Pancreas (tissue), 10 donors: ENCODE measurements at regions not wholly inside any gene's neighbourhood (a gene's known extent, or its start where the extent isn't known, plus 50 kb on each side); places are given as distances from the start of the nearest gene placed in this dataset.

Source experiments
- ATAC-seq, 4 donors: fragments of 200-7000 bp; cut with Tn5 transposase; one replicate each; pipeline versions ENCODE4 v1.8.0 to v1.9.1; 2020; ENCODE audit warnings: mild to moderate bottlenecking in 4 of 4, moderate library complexity in 4 of 4
- DNase-seq, 6 donors: peaks; one replicate each; pipeline ENCODE4 v3.0.0-alpha.2; 2020
- FAIRE-seq: peaks from 2 replicates; lab custom pipeline; 2012; peaks lifted over from hg19 to GRCh38; lab: Jason Lieb, UNC
- H3K27ac ChIP-seq, 4 donors: fragments of 200-600 bp; sonication (generic); 1 replicate in 3 of 4; 2 replicates in 1 of 4; pipeline versions ENCODE4 v1.5.0 to v1.8.0; 2020
- H3K27me3 ChIP-seq, 4 donors: fragments of 200-600 bp; one replicate each; pipeline ENCODE4 v1.8.0; 2021
- H3K36me3 ChIP-seq, 3 donors: fragments of 200-600 bp; sonication (generic) in 1 of 3; one replicate each; pipeline versions ENCODE4 v1.5.0 to v1.8.0; 2020 to 2021
- H3K4me1 ChIP-seq, 3 donors: fragments of 200-600 bp; one replicate each; pipeline ENCODE4 v1.8.0; 2021
- H3K4me3 ChIP-seq, 4 donors: fragments of 200-600 bp; sonication (generic) in 2 of 4; one replicate each; pipeline versions ENCODE4 v1.5.0 to v1.8.0; 2020 to 2021
- H3K9me3 ChIP-seq, 4 donors: fragments of 200-600 bp; one replicate each; pipeline ENCODE4 v1.8.0; 2021
- WGBS, 2 donors: extraction: QIAGEN DNeasy Blood & Tissue Kit; methylation state at CpG; one replicate each; pipeline ENCODE4 v1.1.7; 2013; 5-methylcytosine and 5-hydroxymethylcytosine counted together
- intact Hi-C, 3 donors: fragments of 100-400 bp; cut with DNase I; formaldehyde crosslinking; loops; one replicate each; pipeline versions ENCODE4 v1.11.1 to v1.14.2; 2022
- TF ChIP-seq, protein P1 (sequence below), 4 donors: fragments of 200-600 bp; sonication (generic) in 3 of 4; IDR thresholded peaks; one replicate each; pipeline versions ENCODE4 v1.5.0 to v1.8.0; 2021; ENCODE audit warnings: antibody characterized with exemption in 4 of 4
- donor health status: healthy with polysubstance abuse.
- donor health status: DM: no; HTN: no; CAD: no; lungs with moderate emphysema.
- donor health status: DM: no; HTN: no; CAD: no.
- donor health status: control.
- donor health status: control.
- donor health status: Bipolar disorder and iron deficiency.
- donor health status: DM: yes; HTN: yes; CAD: no.
- donor health status: DM: no; HTN: no; CAD: no.
- donor health status: DM: no; HTN: no; CAD: no.
- donor health status: DM: yes; HTN: yes; CAD: no.

DNA sequence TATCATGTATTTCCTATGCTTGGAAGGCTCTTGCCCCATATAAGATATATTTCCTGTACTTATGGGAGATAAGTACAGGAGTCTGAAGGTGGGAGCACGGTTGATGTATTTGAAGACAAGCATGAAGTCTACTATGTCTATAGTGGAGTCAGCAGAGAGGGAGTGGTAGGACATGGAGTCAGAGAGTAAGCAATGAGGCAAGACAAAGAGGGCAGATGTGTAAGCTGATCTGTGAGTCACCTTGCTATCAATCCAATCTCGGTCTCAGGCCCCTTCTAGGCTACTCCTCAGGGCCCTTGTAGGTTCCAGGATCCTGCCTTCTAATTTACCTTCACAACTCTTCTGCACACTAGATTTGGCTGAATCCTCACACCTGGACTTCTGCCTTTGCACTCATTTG, 105.5 kb downstream of the MACIR start:
- FAIRE-seq: no peak
- no peaks in the 10 kb centered on the region for H3K36me3 ChIP-seq
- H3K4me1 ChIP-seq: no peaks in the 10 kb centered on the region
- no peak overlapping the region for H3K4me3 ChIP-seq
- H3K9me3 ChIP-seq: no peaks in the 10 kb centered on the region
- TF ChIP-seq, protein P1, sequence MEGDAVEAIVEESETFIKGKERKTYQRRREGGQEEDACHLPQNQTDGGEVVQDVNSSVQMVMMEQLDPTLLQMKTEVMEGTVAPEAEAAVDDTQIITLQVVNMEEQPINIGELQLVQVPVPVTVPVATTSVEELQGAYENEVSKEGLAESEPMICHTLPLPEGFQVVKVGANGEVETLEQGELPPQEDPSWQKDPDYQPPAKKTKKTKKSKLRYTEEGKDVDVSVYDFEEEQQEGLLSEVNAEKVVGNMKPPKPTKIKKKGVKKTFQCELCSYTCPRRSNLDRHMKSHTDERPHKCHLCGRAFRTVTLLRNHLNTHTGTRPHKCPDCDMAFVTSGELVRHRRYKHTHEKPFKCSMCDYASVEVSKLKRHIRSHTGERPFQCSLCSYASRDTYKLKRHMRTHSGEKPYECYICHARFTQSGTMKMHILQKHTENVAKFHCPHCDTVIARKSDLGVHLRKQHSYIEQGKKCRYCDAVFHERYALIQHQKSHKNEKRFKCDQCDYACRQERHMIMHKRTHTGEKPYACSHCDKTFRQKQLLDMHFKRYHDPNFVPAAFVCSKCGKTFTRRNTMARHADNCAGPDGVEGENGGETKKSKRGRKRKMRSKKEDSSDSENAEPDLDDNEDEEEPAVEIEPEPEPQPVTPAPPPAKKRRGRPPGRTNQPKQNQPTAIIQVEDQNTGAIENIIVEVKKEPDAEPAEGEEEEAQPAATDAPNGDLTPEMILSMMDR (IDR thresholded peaks at IDR 0.05): no peak
- WGBS, 2 donors: 66 to 90% methylated on average over 2 of the region's 2 CpGs
- H3K27me3 ChIP-seq: no peaks in the 10 kb centered on the region
- DNase-seq: no peak
- intact Hi-C loops: loop anchor here in 1 of 3 donors (10.0 kb wide), 1 partner anchor 109 kb away; the partner anchor contains the start of gene MACIR
- no peak for ATAC-seq
- H3K27ac ChIP-seq: no peak overlapping the region

GRCh38 chr5:103362211-103362610, 103.6 kb downstream of the MACIR start:
- Histone ChIP-seq H3K9me3 (no peaks in the 10 kb centered on the region), H3K4me3 (no peak overlapping the region), H3K4me1 (no peaks in the 10 kb centered on the region), H3K36me3 (no peaks in the 10 kb centered on the region), H3K27me3 (no peaks in the 10 kb centered on the region), H3K27ac (no peak overlapping the region)
- DNase-seq (no peak), ATAC-seq (no peak), FAIRE-seq (no peak)
- intact Hi-C loops: loop anchor here in 1 of 3 donors (10.0 kb wide), 1 partner anchor 107 kb away; the partner anchor contains the start of gene MACIR
- TF ChIP-seq, protein P1 (IDR thresholded peaks at IDR 0.05): no peak
- 83 to 88% methylated on average over 3 of the region's 3 CpGs for WGBS, 2 donors

GRCh38 chr5:103360475-103360874, 101.9 kb downstream of the MACIR start:
- no peak for ATAC-seq
- FAIRE-seq: no peak
- H3K4me1 ChIP-seq: peaks cover 0 to 3% (median 0%) of the 10 kb centered on the region in 3 donors
- DNase-seq: no peak
- intact Hi-C loops: loop anchor here in 1 of 3 donors (10.0 kb wide), 1 partner anchor 106 kb away; the partner anchor contains the start of gene MACIR
- H3K27ac ChIP-seq: no peak overlapping the region
- TF ChIP-seq, protein P1 (IDR thresholded peaks at IDR 0.05): no peak
- no peak overlapping the region for H3K4me3 ChIP-seq
- H3K36me3 ChIP-seq: no peaks in the 10 kb centered on the region
- H3K27me3 ChIP-seq: no peaks in the 10 kb centered on the region
- H3K9me3 ChIP-seq: no peaks in the 10 kb centered on the region

DNA sequence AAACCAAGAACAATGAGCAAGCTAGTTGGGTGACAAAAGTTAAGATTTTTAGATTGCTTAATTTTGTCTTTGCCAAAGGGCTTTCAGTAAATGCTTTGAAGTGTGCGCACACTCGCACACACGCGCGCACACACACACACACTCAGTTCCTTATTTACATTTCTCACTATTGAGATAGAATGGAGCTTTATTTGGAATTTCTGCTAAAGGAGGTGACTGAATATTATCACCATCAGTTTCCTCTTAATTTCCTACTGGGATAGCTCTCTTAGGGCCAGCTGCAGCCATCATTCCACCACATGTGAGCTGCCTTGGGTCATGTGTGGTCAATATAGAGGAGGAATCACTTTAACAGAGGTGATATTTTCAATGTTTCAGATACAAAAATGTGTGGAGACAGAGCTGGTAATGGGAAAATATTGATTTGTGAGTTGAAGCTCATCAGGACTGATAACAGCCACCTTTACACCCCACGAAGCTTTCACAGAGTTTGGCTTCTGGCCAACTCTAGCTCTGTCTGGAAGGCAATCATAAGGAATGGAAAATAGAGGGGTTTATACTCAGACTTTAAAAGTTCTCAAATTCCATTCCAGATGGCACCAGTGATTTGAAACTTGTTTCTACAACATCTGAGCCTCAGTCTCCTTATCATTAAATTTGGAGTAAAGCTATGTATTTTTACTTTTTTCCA, 99.9 kb downstream of the MACIR start:
- intact Hi-C loops: no loop called here
- Histone ChIP-seq H3K4me1 (peaks cover 0 to 3% (median 0%) of the 10 kb centered on the region in 3 donors), H3K9me3 (no peaks in the 10 kb centered on the region), H3K27ac (no peak overlapping the region), H3K4me3 (no peak overlapping the region), H3K36me3 (no peaks in the 10 kb centered on the region), H3K27me3 (no peaks in the 10 kb centered on the region)
- DNase-seq (no peak), FAIRE-seq (no peak), ATAC-seq (peak in 1 of 4 donors; percentile 17)
- WGBS, 2 donors: 38 to 46% methylated on average over 6 of the region's 6 CpGs
- TF ChIP-seq, protein P1 (IDR thresholded peaks at IDR 0.05): no peak

DNA sequence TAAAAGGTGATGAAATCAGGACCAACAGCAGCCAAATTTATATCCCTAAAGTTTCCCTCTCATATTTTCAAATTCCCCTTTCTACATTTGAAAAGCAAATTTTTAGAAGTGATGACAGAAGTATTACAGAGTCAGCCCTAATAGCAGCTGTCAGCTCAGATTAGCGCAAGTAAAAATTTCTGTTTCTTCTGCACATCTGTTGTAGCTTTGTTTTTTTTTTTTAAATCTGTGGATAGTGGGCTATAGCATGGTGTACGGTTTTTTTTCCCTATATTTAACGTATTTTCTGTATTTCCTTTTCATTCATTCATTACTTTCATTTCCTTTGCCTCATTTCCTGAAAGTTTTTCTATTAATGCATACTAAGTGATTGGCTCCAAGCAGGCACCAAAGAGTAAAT, 99.1 kb downstream of the MACIR start:
- FAIRE-seq (no peak), ATAC-seq (no peak)
- 87% methylated on average over 3 of the region's 3 CpGs for WGBS, 2 donors

More for the DNA sequence above, 99.1 kb downstream of the MACIR start:
- intact Hi-C loops: no loop called here
- Histone ChIP-seq H3K9me3 (no peaks in the 10 kb centered on the region), H3K36me3 (no peaks in the 10 kb centered on the region), H3K4me1 (peaks cover 0 to 3% (median 0%) of the 10 kb centered on the region in 3 donors), H3K4me3 (no peak overlapping the region), H3K27ac (no peak overlapping the region), H3K27me3 (no peaks in the 10 kb centered on the region)
- TF ChIP-seq, protein P1 (IDR thresholded peaks at IDR 0.05): no peak
- DNase-seq: no peak
